Tibial nerve (tissue), 4 donors: ENCODE measurements at regions not wholly inside any gene's neighbourhood (a gene's known extent, or its start where the extent isn't known, plus 50 kb on each side); places are given as distances from the start of the nearest gene placed in this dataset.
A peak's percentile ranks its signal among the peaks of the same experiment; 100 is the strongest.

Experiments
- DNase-seq, 2 donors: peaks; one replicate each; pipeline ENCODE4 v3.0.0-alpha.2; 2019; ENCODE audit warnings: low spot score in 2 of 2
- H3K27ac ChIP-seq, 4 donors: fragments of 200-600 bp; sonication (generic) in 3 of 4; one replicate each; pipeline ENCODE4 v1.5.1; 2017 to 2019; ENCODE audit warnings: mild to moderate bottlenecking in 1 of 4
- H3K27me3 ChIP-seq, 2 donors: fragments of 200-600 bp; sonication (generic) in 1 of 2; one replicate each; pipeline versions ENCODE4 v1.5.1 to v1.6.0; 2017 to 2019
- H3K36me3 ChIP-seq, 3 donors: fragments of 200-600 bp; sonication (generic); one replicate each; pipeline ENCODE4 v1.5.1; 2018 to 2019
- H3K4me1 ChIP-seq, 4 donors: fragments of 200-600 bp; sonication (generic) in 3 of 4; one replicate each; pipeline ENCODE4 v1.5.1; 2017 to 2019
- H3K4me3 ChIP-seq, 4 donors: fragments of 200-600 bp; sonication (generic) in 3 of 4; one replicate each; pipeline ENCODE4 v1.5.1; 2017 to 2019; ENCODE audit warnings: mild to moderate bottlenecking in 1 of 4, moderate library complexity in 1 of 4
- H3K9me3 ChIP-seq, 4 donors: fragments of 200-600 bp; sonication (generic) in 3 of 4; one replicate each; pipeline ENCODE4 v1.5.1; 2017 to 2019
- CTCF ChIP-seq, 5 experiments: fragments of 200-600 bp in 3 of 5; fragments of 450-650 bp in 2 of 5; sonication (generic) in 3 of 5; IDR thresholded peaks; one replicate each; pipeline ENCODE4 v1.5.1; 2016 to 2019; ENCODE audit warnings: antibody characterized with exemption in 5 of 5, mild to moderate bottlenecking in 3 of 5, moderate library complexity in 2 of 5
- EP300 ChIP-seq, 2 donors: sonication (generic); formaldehyde crosslinking; IDR thresholded peaks; one replicate each; pipeline ENCODE4 v1.6.1; 2017; ENCODE audit warnings: antibody characterized with exemption in 2 of 2, mild to moderate bottlenecking in 1 of 2
- POLR2A ChIP-seq, 2 donors: fragments of 450-650 bp; IDR thresholded peaks; one replicate each; pipeline ENCODE4 v1.6.1; 2017; ENCODE audit warnings: antibody characterized with exemption in 2 of 2, mild to moderate bottlenecking in 2 of 2, moderate library complexity in 2 of 2
- WGBS, 2 donors: methylation state at CpG; one replicate each; pipeline ENCODE4 v1.1.5; 2018; 5-methylcytosine and 5-hydroxymethylcytosine counted together

GRCh38 chr13:23067129-23067528 is 113.7 kb upstream of the SGCG start:
- 64 to 69% methylated on average over 5 of the region's 5 CpGs for WGBS, 2 donors
- Histone ChIP-seq H3K9me3 (no peaks in the 10 kb centered on the region), H3K27ac (no peak overlapping the region), H3K4me3 (no peak overlapping the region), H3K36me3 (no peaks in the 10 kb centered on the region), H3K4me1 (no peaks in the 10 kb centered on the region), H3K27me3 (no peaks in the 10 kb centered on the region)
- no peak for TF ChIP-seq EP300 (IDR thresholded peaks at IDR 0.05)
- TF ChIP-seq CTCF (IDR thresholded peaks at IDR 0.05): no peak
- TF ChIP-seq POLR2A (IDR thresholded peaks at IDR 0.05): no peak
- DNase-seq: no peak

- no peak overlapping the region for H3K4me3 ChIP-seq
- no peak for TF ChIP-seq EP300 (IDR thresholded peaks at IDR 0.05)
- TF ChIP-seq POLR2A (IDR thresholded peaks at IDR 0.05): no peak
- TF ChIP-seq CTCF (IDR thresholded peaks at IDR 0.05): no peak
- no peaks in the 10 kb centered on the region for H3K9me3 ChIP-seq
- H3K27me3 ChIP-seq: no peaks in the 10 kb centered on the region
- no peaks in the 10 kb centered on the region for H3K36me3 ChIP-seq
- H3K27ac ChIP-seq: no peak overlapping the region
- DNase-seq: no peak
- 40 to 63% methylated on average over 1 of the region's 1 CpG for WGBS, 2 donors
- peaks cover 0 to 4% (median 0%) of the 10 kb centered on the region in 4 donors for H3K4me1 ChIP-seq
Observed at GRCh38 chr13:23069566-23069965, 111.2 kb upstream of the SGCG start.

GRCh38 chr13:23074075-23074828 is 106.5 kb upstream of the SGCG start:
- no peak overlapping the region for H3K27ac ChIP-seq
- 32 to 37% methylated on average over 5 of the region's 5 CpGs for WGBS, 2 donors
- no peaks in the 10 kb centered on the region for H3K27me3 ChIP-seq
- H3K9me3 ChIP-seq: no peaks in the 10 kb centered on the region
- no peaks in the 10 kb centered on the region for H3K36me3 ChIP-seq
- H3K4me3 ChIP-seq: no peak overlapping the region
- H3K4me1 ChIP-seq: peaks cover 0 to 4% (median 0%) of the 10 kb centered on the region in 4 donors
- DNase-seq: peak in 1 of 2 donors; percentile 27
- TF ChIP-seq CTCF (IDR thresholded peaks at IDR 0.05): no peak
- TF ChIP-seq EP300 (IDR thresholded peaks at IDR 0.05): peak in 1 of 2 donors; percentile 11
- TF ChIP-seq POLR2A (IDR thresholded peaks at IDR 0.05): no peak

- Histone ChIP-seq H3K9me3 (no peaks in the 10 kb centered on the region), H3K36me3 (no peaks in the 10 kb centered on the region), H3K27ac (no peak overlapping the region), H3K27me3 (no peaks in the 10 kb centered on the region), H3K4me3 (no peak overlapping the region), H3K4me1 (no peaks in the 10 kb centered on the region)
- DNase-seq: no peak
- TF ChIP-seq POLR2A (IDR thresholded peaks at IDR 0.05): no peak
- no peak for TF ChIP-seq EP300 (IDR thresholded peaks at IDR 0.05)
- no peak for TF ChIP-seq CTCF (IDR thresholded peaks at IDR 0.05)
- WGBS, 2 donors: 76% methylated on average over 5 of the region's 5 CpGs
Observed at GRCh38 chr13:23081220-23081619, 99.6 kb upstream of the SGCG start.

GRCh38 chr13:23081901-23082300 is 98.9 kb upstream of the SGCG start:
- TF ChIP-seq CTCF (IDR thresholded peaks at IDR 0.05) (no peak), EP300 (IDR thresholded peaks at IDR 0.05) (no peak), POLR2A (IDR thresholded peaks at IDR 0.05) (no peak)
- Histone ChIP-seq H3K4me3 (no peak overlapping the region), H3K4me1 (no peaks in the 10 kb centered on the region), H3K27ac (no peak overlapping the region), H3K27me3 (no peaks in the 10 kb centered on the region), H3K36me3 (no peaks in the 10 kb centered on the region), H3K9me3 (no peaks in the 10 kb centered on the region)
- DNase-seq: no peak
- WGBS, 2 donors: 68 to 70% methylated on average over 7 of the region's 7 CpGs
